HG03108 (cell line): ENCODE measurements at regions not wholly inside any gene's neighbourhood (a gene's known extent, or its start where the extent isn't known, plus 50 kb on each side); places are given as distances from the start of the nearest gene placed in this dataset.

Source experiments
- ATAC-seq: cut with Tn5 transposase; IDR thresholded peaks from one replicate; pipeline ENCODE4 v1.9.1; 2021; ENCODE audit warnings: moderate library complexity; ENCODE audit not compliant: unreplicated experiment

- ATAC-seq = no peak
These were observed 917.7 kb upstream of the CELF4 start for GRCh38 chr18:38483326-38483725.

GRCh38 chr18:38481576-38481975, 916.0 kb upstream of the CELF4 start:
- ATAC-seq = no peak

- ATAC-seq = no peak
These were observed 910.1 kb upstream of the CELF4 start for GRCh38 chr18:38475686-38476085.

DNA sequence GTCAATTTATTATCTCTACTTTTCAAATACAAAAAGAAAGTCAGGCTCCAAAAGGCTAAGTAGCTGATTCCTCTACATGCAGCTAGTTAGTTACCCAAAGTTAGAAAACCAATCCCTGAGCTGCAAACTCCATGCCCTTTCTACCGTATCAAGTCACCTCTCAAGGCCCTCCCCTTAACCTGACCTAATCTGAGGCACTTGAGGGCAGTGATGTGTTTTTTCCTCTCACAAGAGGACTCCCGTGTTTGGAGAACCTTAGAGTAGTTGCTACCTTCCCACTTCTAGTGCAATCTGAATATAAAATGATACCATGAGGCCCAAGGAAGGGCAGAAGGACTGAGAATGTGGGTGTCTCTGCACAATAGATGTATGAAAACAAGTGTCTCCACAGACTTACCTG, 907.9 kb upstream of the CELF4 start:
- ATAC-seq = no peak

- ATAC-seq = no peak
These were observed 904.8 kb upstream of the CELF4 start for GRCh38 chr18:38470421-38470820.

DNA sequence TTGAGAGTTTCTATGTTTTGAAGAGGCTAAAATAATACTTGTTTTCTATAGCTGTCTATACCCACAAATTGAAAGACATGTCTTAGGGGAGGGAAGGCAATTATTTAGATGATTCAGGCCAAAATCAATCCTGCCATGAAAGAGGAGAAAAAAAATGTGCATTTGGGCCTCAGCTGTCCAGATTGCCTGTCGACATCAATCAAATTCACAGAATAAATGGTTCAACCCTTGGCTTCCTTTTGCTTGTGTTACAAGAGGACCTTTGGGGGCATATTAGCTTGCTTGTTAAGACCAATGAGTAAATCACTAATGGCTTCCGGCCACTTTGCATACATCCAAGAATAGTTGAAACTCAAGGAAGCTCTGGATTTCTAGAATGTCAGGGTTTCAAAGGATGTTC, 900.8 kb upstream of the CELF4 start:
- ATAC-seq = no peak

- ATAC-seq = no peak
These were observed 898.4 kb upstream of the CELF4 start for GRCh38 chr18:38464024-38464423.

GRCh38 chr18:38460657-38461056, 895.1 kb upstream of the CELF4 start:
- no peak for ATAC-seq

- ATAC-seq = no peak
These were observed 893.8 kb upstream of the CELF4 start for GRCh38 chr18:38459131-38459994.

DNA sequence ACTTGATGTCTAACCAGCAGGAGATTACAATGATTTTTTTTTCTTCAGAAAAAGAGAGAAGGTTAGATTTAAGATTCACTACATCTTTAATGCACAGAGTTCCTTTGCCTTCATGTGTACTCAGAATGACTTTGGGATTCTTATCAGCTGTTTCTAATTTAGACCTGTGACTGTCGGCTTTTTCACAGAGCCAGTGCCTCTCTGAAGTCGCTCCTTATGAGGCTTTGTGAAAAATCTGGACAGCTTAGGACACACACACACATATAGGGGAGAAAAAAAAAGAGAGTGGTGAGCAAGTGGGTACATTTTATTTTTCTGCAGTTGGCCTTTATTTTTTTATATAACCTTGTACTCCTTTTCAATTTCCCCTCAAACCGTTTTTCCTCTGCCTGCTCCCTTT, 893.1 kb upstream of the CELF4 start:
- ATAC-seq = no peak

- ATAC-seq = no peak
These were observed 890.7 kb upstream of the CELF4 start for GRCh38 chr18:38456253-38456652.

- ATAC-seq = no peak
These were observed 889.3 kb upstream of the CELF4 start for GRCh38 chr18:38454764-38455469.

DNA sequence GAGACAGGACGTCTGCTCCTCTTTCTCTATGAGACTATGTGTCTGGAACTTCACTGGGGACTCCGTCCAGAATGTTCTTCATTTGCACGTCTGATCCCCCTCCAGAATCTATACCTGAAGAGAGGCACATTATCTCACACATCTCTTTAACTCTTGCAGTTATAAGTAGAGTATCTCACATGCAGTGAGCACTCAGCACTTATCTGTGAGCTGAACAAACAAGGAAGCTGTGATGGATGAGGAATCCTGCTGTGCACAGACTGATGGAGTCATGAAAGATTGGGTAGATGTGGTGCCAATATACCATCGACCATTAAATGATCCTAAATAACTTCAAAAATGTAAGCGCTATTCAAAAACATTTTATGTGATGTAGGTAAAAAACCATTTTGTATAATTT, 888.3 kb upstream of the CELF4 start:
- ATAC-seq = no peak

DNA sequence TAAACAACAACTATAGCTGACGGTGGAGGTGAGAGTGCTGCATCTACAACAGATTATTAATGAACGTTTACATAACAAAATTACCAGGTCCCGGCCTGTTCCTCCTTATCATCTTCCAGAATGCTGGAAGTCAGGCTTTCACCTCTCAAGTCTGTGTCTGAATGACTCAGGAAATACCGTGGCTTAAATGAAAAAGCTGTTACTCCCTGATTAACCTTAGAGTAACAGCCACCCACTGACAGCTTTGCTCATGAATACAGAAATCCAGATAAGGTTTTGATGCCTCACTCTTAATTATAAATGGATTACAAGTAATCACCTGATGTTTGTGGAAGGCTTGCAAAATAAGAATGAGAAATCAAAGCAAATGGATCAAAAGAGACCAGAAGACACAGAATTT, 885.3 kb upstream of the CELF4 start:
- no peak for ATAC-seq

DNA sequence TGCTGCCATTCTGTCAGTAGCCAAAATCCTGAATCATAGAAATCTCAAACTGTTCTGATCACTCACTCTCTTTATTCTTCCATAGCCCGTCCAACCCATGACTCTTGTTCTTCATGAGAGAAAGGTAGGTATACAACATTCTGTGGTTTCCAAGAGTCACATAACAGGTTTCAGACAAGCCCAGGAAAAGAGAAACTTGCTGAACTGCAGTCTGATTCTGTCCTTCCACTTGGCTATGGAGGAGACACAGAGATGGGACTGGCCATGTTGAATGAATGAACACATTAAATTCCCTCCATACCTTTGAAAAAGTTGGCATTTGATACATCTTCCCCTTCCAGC, 880.2 kb upstream of the CELF4 start:
- ATAC-seq = no peak

DNA sequence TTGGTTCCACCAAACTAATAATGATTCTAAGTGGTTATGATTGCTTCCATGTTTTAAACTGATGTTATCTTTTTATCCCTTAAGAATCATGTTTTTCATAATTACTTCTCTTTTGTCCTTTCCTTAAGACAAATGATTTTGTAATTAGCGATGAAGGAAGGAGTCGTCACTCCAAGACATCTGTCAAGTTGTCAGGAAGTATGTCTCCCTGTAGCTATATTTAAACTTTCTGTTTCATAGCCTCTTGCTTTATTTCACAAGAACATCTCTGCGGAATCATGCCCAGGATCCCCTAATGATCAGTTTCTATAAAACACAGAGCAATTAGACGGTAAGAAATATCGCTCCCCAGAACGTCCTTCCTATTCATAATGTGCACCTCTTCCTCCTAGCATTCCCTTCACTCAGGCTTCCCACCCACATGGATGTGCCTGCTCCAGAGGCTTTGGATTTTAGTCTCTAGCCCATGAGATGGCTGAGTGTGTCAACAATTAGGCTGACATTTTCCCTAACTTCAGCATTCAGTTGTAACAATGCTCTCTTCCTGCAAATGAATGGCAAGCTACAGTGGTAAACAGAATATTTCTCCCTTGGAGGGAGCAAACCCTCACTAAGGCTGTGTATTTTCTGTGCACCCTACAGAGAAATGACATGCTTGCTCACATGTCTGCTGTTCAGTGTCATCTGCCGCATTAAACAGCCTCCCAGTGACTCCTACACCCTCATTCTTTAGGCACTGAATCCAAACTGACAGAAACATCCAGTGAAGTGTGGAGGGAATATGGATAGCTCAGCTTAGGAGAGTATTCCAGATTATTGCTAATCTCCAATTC, 879.6 kb upstream of the CELF4 start:
- no peak for ATAC-seq

DNA sequence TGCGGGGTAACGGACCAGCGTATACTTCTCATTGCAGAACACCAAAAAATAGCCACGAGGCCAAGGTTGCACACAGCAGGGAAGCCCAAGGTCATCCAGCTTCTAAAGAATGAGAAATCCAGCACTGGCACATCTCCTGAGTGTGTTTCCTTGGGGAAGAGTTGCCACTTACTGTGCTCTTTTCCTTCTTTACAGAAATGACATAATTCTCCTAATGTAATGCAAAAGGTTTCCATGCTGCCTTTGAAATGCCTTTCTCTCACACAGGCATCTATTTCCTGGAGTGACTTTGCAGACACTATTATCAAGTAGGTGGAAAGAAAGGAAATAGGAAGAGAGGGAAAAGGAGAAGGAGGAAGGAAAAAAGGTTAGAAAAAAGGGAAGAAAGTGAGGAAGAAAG, 862.1 kb upstream of the CELF4 start:
- ATAC-seq = no peak

DNA sequence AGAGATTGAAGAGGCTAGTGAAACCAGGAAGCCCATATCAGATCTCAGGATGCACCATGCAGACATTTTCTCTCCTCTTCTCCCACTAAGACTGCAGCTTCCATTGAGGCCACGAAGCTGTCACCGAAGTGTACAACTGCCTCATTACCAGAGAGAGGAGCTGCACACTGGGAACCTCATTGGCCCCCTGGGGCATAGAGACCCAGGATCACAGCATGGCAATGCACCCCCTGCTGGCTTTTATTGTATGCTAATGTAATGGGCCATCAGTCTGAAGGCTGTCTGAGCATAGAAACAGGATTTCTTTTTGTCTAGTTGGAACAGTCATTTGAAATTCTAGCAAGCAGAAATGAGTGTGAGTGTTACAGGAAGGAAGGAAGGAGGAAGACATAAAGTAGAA, 861.6 kb upstream of the CELF4 start:
- ATAC-seq = no peak

DNA sequence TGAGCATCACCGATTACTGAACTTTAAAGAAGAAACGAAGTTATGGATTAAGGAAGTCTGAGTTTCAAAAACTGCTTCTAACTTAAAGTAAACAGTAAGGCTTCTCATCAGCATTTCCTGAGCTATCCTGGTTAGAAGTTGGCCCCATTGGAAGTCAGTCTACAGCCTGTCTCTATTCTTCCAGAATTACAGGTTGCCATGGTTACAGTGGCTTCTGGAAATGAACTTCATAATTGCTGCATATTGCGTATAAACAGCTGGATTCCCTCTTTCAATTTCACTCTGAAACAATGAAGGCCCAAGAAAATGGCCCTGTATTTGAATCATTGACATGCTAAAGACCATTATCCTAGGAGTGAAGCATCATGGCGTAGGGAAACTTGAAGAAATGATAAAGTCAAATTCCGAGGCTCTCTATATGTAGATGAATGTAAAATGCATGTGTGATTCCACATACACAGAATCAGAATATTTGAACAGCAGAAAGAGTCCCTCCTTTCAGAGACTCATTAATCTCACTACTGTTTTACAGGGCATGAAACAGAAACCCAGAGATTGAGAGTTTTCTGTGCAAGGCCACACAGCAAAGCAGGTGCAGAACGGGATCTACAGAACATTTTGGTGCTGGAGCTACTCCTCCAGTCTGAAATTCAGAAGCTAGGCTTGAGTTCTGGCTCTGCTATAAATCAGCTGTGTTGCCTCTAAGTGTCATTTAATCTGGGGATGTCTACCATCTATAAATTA, 856.4 kb upstream of the CELF4 start:
- ATAC-seq = no peak

- no peak for ATAC-seq
These were observed 855.4 kb upstream of the CELF4 start for GRCh38 chr18:38421021-38421420.

GRCh38 chr18:38420611-38421010, 855.0 kb upstream of the CELF4 start:
- no peak for ATAC-seq
